ENCODE measurements at regions not wholly inside any gene's neighbourhood (a gene's known extent, or its start where the extent isn't known, plus 50 kb on each side); places are given as distances from the start of the nearest gene placed in this dataset.

DNA sequence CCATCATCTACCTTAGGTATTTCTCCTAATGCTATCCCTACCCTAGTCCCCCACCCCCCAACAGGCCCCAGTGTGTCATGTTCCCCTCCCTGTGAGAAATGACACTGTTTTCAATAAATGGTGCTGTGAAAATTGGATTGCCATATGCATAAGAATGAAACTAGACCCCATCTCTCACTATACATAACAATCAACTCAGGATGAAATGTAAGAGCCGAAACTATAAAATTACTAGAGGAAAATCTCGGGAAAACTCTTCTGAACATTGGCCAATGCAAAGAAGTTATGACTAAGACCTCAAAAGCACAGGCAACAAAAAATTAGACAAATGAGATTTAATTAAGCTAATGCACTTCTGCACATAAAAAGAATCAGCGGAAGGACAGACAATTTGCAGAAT, 138.2 kb downstream of the SUCLA2 start:
- TF ChIP-seq, protein P1, sequence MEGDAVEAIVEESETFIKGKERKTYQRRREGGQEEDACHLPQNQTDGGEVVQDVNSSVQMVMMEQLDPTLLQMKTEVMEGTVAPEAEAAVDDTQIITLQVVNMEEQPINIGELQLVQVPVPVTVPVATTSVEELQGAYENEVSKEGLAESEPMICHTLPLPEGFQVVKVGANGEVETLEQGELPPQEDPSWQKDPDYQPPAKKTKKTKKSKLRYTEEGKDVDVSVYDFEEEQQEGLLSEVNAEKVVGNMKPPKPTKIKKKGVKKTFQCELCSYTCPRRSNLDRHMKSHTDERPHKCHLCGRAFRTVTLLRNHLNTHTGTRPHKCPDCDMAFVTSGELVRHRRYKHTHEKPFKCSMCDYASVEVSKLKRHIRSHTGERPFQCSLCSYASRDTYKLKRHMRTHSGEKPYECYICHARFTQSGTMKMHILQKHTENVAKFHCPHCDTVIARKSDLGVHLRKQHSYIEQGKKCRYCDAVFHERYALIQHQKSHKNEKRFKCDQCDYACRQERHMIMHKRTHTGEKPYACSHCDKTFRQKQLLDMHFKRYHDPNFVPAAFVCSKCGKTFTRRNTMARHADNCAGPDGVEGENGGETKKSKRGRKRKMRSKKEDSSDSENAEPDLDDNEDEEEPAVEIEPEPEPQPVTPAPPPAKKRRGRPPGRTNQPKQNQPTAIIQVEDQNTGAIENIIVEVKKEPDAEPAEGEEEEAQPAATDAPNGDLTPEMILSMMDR (IDR thresholded peaks at IDR 0.05; ENCODE audit: poor library complexity), result no peak
- no peak for TF ChIP-seq EZH2 (IDR thresholded peaks at IDR 0.05; ENCODE audit: borderline replicate concordance)

Measured in hepatocyte (in vitro differentiated cells).